Activated CD4-positive, alpha-beta T cell treated with anti-CD3 and anti-CD28 coated beads, Interleukin-2, amount 50 U/mL, for 24 hours (primary cell): ENCODE measurements at regions not wholly inside any gene's neighbourhood (a gene's known extent, or its start where the extent isn't known, plus 50 kb on each side); places are given as distances from the start of the nearest gene placed in this dataset.

Source experiments
- DNase-seq, 2 donors: peaks; one replicate each; pipeline ENCODE4 v3.0.0-alpha.2; 2020; ENCODE audit warnings: low read depth in 1 of 2, low spot score in 1 of 2

DNA sequence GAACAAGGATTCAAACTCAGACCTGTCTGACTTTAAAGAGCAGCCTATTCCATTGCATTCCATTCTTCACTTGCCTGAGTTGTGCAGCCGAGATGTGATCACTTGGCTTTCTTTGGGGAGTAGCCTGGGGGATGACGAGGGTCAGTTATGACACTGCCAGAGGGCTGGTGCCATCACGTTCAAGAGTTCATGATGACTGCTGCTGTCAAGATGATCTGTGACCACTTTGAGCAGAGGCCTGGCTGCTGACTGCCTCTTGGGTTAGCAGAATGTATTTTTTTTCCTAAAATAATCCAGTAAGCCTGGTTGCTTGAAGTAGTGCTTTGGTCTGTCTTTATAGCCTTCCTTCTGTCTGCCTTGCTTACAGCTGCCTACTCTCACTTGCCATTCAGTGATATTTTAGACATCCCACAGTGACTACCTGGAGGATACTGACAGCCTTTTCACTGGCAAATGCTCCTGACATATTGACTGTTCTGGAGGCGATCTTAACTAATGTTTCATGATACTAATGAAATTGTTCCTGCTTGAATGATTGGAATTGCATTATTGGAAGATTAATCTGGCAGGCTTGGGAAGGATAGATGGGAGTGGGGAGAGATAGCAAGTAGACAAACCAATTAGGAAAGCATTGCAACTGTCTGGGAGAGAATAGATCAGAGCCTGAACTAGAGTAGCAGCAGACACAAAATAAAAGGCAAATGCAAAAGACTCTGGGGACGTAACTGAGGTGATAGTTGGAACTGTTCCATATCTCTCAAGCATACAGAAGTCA lies 221.6 kb upstream of the LCORL start:
- DNase-seq, result no peak

DNA sequence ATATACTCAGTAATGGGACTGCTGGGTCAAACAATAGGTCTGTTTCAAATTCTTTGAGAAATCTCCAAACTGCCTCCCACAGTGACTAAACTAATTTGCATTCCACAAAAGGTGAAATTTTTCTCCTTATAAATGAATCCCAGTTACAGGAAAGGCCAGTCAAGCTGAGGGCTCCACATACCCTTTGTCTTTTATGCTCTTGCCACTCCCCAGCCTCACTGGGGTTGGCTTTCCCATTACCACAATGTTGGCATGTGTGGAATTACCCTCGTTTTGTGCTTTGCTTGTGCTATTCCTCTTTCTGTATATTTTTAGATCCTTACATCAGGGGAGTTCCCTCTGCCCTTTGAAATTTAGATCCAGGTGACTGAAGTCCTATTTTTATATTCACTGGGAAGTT lies 220.2 kb upstream of the LCORL start:
- no peak for DNase-seq

DNA sequence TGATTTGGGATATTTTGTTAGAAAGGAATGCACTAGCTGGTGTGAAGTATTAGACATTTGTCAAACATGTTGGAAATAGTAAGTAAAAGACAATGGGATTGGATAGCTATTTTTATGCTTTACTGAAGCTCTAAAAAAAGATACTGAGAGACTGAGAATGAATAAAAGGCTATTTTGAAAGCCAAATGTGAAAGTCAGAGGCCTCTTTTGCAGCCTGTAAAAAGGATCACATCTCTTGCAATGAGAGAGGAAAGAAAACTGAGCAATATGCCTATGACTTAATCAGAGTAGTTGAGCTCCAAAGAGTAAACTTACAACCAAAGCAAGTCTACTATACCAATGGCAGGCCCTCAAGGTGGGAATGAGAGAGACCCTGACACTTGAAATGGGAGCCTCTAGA lies 212.6 kb upstream of the LCORL start:
- DNase-seq, result no peak

DNA sequence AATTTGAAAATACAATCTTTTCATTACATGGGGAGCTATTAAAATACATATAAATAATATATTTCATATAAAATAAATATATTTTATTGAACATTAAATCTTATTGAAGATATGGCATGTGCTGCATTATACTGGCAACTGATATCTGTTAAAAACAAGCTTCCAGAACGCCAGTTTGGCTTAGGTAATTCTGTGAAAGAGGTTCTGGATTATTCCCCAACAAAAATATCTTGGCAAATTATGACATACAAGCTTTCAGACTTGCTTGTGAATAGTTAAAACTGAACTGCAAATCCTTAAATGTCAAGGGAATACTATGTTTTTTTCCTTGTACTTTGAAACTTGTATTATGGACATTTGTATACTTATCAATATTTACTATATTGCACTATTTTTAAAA lies 210.2 kb upstream of the LCORL start:
- DNase-seq, result no peak

DNA sequence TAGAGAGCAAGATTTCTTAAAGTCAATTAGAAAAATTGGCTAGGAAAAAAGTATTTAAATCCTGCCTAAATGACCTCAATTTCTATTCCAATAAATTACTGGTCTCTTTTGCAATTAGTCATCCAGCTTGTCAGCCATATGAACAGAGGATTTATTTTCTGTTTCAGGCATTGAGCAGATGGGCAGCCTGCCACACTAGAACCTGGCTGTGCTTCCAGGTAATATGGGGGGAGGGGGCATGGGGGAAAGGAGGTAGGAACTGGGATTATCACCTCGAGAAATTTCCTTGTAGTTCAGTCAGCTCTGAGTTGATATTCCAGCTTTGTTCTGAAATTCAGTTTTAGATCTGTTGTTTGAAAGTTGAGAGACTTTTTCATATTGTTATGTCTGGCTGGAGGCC lies 206.3 kb upstream of the LCORL start:
- no peak for DNase-seq

DNA sequence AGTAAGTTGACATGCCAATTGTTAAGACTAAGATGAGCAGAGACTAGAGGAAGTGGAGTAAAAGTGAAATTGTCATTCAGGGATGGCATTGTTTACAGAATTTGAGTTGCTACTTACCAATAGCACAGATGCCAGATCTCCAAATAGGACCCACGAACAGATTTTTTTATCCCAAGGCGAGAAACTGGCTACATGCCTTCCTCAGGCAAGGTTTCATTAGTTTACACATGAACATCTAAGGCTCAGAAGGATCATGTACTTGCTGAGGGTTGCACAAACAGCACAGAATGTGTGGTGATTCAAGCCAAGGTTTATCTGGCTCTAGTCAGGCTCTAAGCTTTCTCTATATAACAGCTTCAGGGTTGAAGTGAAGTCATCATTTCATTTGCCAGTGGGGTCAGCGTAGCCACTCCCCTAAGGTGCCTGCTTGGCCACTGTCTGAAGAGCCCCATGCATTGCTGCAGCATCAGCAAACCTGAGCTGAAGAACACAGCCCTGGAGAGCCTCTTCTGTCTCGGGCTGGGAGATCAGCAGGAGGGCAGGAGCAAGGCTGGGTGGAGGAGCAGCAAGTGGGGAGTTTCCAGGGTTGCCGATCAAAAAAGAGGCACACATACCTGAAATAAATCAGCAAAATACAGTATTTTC lies 193.0 kb upstream of the LCORL start:
- no peak for DNase-seq

DNA sequence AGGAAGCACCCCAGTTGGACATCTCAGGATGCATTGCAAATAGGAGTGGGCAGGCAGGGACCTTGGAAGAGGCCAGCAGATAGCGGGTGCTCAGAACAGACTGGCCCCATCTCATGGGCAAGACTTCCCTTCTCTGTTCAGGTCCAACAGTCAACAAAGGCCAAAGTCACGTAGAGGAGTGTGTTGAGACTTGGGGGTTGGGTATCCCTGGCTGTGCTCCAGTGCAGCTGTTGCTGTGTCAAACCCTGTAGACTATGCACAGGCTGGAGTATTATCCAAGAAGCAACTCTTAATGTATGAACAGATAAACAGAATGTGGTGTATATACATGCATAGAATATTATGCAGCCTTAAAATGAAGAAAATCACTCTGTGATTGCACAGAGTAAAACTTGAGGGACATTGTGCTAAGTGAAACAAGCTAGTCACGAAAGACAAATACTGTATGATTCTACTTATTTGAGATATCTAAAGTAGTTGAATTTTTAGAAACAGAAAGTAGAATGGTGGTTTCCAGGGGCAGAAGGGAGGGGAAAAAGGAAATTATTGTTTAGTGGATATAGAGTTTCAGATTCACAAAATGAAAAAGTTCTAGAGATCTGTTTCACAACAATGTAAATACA lies 192.1 kb upstream of the LCORL start:
- DNase-seq, result no peak

DNA sequence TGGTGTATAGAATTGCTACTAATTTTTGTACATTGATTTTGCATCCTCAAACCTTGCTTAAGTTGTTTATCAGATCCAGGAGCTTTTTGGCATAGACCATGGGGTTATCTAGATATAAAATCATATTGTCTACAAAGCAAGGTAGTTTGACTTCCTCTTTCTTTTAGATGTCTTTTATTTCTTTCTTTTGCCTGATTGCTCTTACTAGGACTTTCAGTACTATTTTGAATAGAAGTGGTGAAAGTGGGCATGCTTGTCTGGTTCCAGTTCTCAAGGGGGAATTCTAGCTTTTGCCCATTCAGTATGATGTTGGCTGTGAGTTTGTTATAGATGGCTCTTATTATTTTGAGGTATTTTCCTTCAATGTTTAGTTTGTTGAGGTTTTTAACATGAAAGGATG lies 187.9 kb upstream of the LCORL start:
- DNase-seq, result no peak

DNA sequence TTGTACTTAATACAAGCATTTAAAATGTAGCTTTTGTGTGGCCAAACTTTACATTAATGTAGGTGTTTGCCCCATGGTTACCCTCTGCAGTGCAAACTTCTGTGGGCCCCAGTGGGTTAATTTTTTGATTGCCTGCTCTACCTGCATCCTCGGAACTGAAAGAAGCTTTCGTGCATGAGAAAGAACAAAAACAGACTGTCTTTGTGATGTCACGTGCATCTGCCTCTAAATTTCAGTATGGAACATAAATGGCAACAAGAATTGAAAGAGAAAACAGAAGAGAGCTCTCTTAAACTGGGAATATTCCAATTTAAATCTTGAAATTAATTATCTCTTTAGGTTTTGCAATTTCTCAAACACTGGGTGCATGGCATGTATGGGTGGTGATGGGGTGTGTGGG lies 182.4 kb upstream of the LCORL start:
- no peak for DNase-seq

DNA sequence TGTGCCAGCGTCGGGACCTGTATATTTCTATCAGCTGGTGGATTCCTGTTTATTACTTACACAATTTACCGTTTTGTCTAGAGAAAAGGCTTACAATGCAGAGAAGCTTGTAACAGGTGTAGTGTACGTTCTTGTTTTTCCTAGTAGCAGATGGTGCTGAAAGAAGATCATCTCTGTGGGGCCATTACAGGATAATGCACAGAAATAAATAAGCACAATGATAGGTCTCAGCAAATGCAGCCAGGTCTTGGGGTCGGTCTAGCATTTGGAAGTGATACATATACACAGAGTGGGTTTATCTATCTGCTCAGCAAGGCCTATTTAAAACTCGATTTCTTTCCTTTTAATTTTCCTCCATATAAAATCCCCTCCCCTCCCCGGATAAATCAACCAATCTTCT lies 180.9 kb upstream of the LCORL start:
- no peak for DNase-seq

DNA sequence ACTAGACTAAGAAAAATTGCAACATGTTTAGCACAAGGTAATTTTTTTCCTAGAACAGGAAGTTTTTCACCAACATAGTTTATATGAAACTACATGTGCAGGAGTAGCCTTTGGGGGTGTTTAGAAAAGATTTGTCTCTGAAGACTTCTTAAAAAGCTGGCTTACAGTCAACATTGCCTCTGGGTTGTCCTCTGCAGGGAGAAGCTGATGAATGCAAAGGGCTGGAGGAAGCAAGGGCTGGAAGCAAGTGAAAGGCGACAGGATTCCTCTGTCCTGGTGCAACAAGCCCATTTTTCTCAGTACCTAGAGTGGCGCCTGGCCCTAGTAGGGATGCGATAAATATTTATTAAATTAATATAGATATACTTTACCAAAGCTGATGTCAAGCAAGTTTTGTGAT lies 180.3 kb upstream of the LCORL start:
- no peak for DNase-seq

DNA sequence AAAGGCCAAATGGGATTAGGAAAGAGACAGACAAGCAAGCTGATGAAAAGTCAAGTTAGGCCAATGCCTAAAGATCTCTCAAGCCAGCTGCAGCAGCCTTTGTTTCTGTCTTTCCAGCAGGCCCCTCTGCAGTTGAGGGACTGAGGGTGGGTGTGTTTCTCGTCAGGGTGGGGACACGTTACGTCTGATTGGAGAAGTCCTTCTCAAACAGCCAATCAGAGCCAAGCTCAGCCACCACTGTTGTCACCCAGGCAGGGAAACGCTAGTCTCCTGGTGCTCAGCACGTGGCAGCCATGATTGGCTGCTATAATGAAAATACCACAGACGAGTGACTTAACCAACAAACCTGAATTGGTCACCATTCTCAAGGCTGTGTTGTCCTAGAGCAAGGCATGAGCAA lies 177.1 kb upstream of the LCORL start:
- no peak for DNase-seq

DNA sequence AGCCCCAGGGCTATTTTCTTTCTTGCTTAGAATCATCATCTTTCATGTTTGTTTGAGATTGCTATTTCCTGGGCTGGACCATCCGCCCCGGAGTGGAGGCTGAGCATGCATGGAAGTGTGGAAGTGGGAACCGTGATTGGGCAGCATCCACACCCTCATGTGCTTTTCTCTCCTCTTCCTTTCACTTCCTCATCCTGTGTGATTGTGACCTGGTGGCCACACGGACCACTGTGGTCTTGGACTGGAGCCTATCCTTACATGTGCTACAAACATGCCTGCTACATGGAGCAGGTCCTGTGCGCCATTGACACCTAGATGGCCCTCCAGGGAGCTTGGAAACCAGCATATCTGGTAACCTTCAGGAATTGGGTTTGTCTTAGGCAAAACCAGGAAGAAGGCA lies 175.9 kb upstream of the LCORL start:
- DNase-seq, result no peak

DNA sequence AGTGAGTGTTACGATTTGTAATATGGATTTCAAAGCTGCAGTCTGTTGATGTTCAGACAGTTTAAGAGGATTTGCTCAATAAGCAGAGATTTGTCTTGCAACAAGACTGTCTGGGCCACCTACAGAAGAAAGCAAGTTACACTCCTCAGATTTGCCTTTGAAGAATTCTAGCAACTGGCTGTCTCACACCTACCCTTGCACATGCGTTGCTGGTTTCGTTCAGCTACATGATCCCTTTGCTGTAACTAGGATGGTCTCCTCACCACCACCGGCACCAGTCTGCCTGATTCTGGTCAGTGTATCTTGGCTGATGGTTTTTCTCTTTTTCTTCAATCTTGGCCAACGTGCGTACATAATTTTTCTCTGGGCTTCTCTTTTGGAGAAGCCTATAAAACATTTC lies 172.7 kb upstream of the LCORL start:
- no peak for DNase-seq

DNA sequence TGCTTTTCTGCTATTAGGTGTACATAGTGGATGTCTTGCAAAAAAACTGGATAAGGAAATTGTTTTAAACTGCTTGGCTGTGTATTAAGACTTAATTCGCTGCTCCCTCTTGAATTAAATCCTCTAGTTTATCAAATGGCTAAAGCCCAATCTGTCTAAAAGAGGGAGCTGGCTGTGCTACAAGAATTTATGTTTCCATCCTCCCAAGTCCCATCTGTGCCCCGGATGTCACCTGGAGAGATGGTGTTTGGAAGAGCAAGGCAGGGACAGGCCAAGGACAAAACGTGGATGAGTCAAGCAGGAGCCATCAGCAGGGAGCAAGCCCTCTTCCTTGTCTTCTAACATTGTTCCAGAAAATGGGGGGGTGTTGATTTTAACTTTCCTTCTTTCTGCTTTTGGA lies 171.3 kb upstream of the LCORL start:
- DNase-seq, result no peak

DNA sequence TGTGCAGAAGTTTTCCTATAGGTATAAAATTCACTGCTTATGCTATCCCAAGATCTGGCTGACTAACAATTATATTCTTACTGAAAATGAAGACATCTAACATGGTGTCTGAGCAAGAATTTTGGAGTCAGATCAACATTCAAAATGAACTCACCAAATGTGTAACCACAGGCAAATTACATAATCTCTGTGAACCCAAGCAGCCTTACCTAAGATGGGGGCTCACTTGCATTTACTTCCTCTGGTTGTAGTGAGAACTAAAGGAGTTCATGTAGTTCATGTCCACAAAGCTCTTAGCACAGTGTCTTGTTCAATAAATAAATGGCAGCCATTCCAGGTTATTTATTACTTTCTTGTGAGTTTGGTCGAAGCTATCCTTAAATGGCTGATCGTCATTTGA lies 163.9 kb upstream of the LCORL start:
- DNase-seq, result no peak

DNA sequence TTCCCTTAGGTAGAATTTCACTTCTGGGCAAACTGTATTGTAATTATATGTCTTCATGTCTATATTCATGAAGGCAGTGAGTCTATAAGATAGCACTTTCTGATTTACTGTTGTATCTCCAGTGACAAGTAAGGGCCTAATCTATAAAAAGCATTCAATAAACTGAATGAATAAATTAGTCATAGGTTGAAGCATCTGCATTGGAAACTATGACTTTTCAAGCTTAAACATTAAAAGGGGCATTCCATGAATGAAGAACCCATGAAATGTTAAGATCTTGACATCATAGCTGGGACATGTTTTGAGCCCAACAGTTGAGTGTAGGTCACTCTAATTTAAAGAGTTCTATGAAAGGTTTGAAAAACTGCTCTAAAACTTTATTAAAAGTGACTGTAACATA lies 159.3 kb upstream of the LCORL start:
- no peak for DNase-seq

DNA sequence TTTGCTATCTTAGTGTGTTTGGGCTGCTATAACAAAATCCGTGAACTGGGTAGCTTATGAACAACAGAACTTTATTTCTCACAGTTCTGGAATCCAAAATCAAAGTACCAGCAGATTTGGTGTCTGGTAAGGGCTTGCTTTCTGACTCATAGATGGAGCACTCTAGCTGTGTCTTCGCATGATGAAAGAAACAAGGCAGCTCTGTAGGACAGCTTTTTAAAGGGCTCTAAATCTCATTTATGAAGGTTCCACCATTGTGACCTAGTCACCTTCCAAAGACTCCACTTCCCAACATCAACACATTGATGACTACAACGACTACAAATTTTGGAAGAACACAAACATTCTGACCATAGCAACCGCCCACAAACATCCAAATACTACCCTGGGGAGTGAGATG lies 158.6 kb upstream of the LCORL start:
- no peak for DNase-seq

DNA sequence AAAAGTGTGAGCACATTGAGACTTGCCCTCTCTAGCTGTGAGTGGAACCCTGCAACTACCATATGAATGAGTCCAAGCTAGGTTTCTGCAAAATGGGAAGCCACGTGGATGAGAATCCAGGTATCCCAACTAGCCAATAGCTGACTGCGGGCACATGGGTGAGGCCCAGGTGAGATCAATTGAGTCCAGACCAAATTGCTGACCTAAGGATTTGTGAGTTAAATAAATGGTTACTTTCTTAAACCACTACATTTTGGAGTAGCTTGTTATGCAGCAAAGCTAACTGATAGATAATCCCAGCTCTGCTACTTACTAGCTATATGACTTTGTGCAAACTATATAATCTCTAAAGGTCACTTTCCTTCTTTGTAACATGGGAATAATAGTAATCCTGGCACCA lies 150.3 kb upstream of the LCORL start:
- no peak for DNase-seq

DNA sequence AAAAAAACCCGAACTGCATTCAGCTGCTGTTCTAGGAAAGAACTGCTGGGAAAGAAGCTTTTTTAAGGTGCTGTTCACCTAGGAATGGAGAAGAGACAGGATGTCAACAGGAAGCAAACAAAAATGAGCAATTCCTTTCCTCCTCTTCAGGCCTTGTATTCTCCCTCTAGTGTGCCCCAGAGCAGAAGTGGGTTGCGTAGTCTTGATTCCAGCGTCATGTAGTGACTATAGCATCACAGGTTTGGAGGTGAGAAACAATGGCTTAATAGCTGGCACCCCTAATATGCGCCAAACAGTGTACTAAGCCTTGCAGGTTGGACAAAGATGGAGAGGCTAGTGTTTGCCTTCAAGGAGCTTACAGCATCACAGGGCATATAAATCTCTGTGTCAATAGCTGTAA lies 146.3 kb upstream of the LCORL start:
- no peak for DNase-seq

DNA sequence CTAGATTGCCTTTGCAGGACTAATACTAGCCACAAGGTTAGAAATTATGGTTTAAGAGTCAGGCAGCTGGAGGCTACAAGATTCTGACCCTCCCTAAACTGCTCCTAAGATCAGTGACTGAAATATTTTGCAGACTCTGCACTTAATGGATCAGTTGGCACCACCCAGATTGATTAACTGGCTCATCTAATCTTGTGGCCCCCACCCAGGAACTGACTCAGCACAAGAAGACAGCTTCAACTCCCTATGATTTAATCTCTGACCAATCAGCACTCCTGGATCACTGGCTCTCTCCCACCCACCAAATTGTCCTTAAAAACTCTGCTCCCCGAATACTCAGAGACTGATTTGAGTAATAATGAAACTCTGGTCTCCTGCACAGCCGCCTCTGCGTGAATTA lies 145.4 kb upstream of the LCORL start:
- DNase-seq, result no peak

DNA sequence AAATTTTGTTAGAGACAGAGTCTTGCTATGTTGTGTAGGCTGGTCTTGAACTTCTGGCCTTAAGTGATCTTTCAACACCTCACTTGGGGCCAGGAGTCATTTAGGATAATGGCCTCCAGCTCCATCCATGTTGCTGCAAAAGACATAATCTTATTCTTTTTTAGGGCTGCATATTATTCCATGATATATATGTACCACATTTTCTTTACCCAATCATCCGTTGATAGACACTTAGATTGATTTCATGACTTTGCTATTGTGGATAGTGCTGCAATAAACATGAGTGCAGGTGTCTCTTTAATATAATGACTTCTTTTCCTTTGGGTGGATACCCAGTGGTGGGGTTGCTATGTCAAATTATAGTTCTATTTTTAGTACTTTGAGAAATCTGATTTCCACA lies 140.9 kb upstream of the LCORL start:
- DNase-seq, result no peak
